MG63 (cell line): ENCODE measurements at regions not wholly inside any gene's neighbourhood (a gene's known extent, or its start where the extent isn't known, plus 50 kb on each side); places are given as distances from the start of the nearest gene placed in this dataset.
"Not testable (repeated sequence)": the region's sequence is repeated elsewhere in the genome, so short reads cannot be mapped to it uniquely, and the experiment has no call there.

ENCODE experiments used
- DNase-seq: peaks from one replicate; pipeline ENCODE4 v3.0.0-alpha.2; 2020
- H3K27me3 ChIP-seq: fragments of 250-450 bp; sonication (Bioruptor Pico); 2 replicates; pipeline ENCODE4 v1.5.1; 2020; ENCODE audit warnings: mild to moderate bottlenecking, moderate library complexity
- H3K36me3 ChIP-seq: fragments of 250-450 bp; sonication (Bioruptor Pico); 2 replicates; pipeline ENCODE4 v1.5.1; 2020; ENCODE audit warnings: mild to moderate bottlenecking, moderate library complexity
- H3K4me3 ChIP-seq: fragments of 250-450 bp; sonication (Bioruptor Pico); 2 replicates; pipeline ENCODE4 v1.5.1; 2020; ENCODE audit warnings: mild to moderate bottlenecking, moderate library complexity
- H3K9me3 ChIP-seq: fragments of 250-450 bp; sonication (Bioruptor Pico); 2 replicates; pipeline ENCODE4 v1.5.1; 2020; ENCODE audit warnings: mild to moderate bottlenecking, moderate library complexity

- not testable (repeated sequence) for H3K4me3 ChIP-seq, H3K9me3 ChIP-seq, H3K36me3 ChIP-seq, H3K27me3 ChIP-seq, DNase-seq
Observed at GRCh38 chr18:15028037-15028436, 280.1 kb downstream of the ANKRD30B start.

- not testable (repeated sequence) for DNase-seq, H3K36me3 ChIP-seq, H3K27me3 ChIP-seq, H3K4me3 ChIP-seq, H3K9me3 ChIP-seq
Observed at GRCh38 chr18:15060279-15060880, 312.4 kb downstream of the ANKRD30B start.

GRCh38 chr18:15061289-15061896 lies 313.4 kb downstream of the ANKRD30B start:
- not testable (repeated sequence) for H3K36me3 ChIP-seq

GRCh38 chr18:15066434-15066833 lies 318.5 kb downstream of the ANKRD30B start:
- not testable (repeated sequence) for H3K9me3 ChIP-seq, H3K27me3 ChIP-seq

More at GRCh38 chr18:15061289-15061896, 313.4 kb downstream of the ANKRD30B start:
- not testable (repeated sequence) for H3K4me3 ChIP-seq, H3K9me3 ChIP-seq, DNase-seq, H3K27me3 ChIP-seq

GRCh38 chr18:15071311-15071710 lies 323.3 kb downstream of the ANKRD30B start:
- H3K9me3 ChIP-seq, H3K36me3 ChIP-seq, H3K4me3 ChIP-seq, H3K27me3 ChIP-seq, DNase-seq: not testable (repeated sequence)

More at GRCh38 chr18:15066434-15066833, 318.5 kb downstream of the ANKRD30B start:
- H3K4me3 ChIP-seq, DNase-seq, H3K36me3 ChIP-seq: not testable (repeated sequence)
